Epithelial cell of esophagus (primary cell): ENCODE measurements at regions not wholly inside any gene's neighbourhood (a gene's known extent, or its start where the extent isn't known, plus 50 kb on each side); places are given as distances from the start of the nearest gene placed in this dataset.

Experiments used
- DNase-seq: peaks from one replicate; pipeline ENCODE4 v3.0.0; 2010; ENCODE audit warnings: low read depth
- H3K4me3 ChIP-seq: 2 replicates; pipeline ENCODE4 v1.5.1; 2011; ENCODE audit warnings: mild to moderate bottlenecking, low read length, control low read depth
- TF ChIP-seq, protein P1 (sequence below): IDR thresholded peaks from 2 replicates; pipeline ENCODE4 v1.5.1; 2011; ENCODE audit warnings: low read depth, mild to moderate bottlenecking, low read length, control low read depth, inconsistent platforms; ENCODE audit not compliant: insufficient read depth; ENCODE audit errors: missing control alignments

DNA sequence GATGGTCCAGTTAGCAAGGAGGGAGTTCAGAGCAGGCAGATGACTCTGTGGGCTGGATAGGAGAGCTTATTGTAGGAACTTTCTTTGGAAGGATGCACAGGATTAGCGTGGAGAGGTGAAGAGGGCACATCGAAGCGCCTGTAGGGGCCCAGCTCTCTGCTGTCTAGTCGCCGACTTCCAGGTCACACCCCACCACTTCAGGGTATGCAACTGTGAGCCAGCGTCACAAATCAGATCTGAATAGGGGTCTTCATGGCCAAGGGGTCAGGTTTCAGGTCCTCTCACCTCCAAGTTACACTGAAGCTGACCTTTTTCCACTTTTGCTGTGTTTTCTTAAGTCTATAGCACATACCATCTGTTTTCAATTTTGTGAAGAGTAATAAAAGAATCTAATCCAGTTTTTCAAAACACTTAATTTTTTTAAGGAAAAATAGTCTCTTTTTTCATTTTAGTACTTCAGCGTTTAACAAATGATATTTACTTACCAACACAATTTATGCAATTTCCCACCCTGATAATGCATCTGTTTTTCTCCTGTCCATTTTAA, 364.2 kb upstream of the CLINT1 start:
- TF ChIP-seq, protein P1, sequence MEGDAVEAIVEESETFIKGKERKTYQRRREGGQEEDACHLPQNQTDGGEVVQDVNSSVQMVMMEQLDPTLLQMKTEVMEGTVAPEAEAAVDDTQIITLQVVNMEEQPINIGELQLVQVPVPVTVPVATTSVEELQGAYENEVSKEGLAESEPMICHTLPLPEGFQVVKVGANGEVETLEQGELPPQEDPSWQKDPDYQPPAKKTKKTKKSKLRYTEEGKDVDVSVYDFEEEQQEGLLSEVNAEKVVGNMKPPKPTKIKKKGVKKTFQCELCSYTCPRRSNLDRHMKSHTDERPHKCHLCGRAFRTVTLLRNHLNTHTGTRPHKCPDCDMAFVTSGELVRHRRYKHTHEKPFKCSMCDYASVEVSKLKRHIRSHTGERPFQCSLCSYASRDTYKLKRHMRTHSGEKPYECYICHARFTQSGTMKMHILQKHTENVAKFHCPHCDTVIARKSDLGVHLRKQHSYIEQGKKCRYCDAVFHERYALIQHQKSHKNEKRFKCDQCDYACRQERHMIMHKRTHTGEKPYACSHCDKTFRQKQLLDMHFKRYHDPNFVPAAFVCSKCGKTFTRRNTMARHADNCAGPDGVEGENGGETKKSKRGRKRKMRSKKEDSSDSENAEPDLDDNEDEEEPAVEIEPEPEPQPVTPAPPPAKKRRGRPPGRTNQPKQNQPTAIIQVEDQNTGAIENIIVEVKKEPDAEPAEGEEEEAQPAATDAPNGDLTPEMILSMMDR = no peak
- DNase-seq = no peak
- no peak overlapping the region for H3K4me3 ChIP-seq

DNA sequence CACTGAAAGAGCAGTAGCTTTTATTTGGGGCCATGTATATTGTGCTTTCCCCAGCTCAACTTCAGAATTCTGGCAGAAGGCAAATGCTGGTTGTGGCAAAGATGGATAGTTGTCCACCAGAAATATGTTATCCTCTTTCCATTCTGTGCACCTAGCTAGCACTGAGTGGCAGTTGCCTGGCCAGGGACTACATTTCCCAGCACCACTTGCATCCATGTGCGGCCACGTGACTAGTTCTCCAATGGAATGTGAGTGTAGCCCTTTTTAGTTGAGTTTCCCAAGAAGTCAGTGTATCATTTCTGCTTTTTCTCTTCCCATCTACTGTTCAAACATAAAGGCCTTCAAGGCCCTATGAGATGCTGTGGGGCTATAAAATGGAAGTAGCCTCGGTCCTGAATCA, 354.0 kb upstream of the CLINT1 start:
- DNase-seq = no peak
- no peak overlapping the region for H3K4me3 ChIP-seq
- TF ChIP-seq, protein P1 = no peak

- no peak for DNase-seq
- TF ChIP-seq, protein P1 = no peak
These were observed 353.3 kb upstream of the CLINT1 start for GRCh38 chr5:158212237-158212636.

GRCh38 chr5:158209219-158209908, 350.4 kb upstream of the CLINT1 start:
- no peak for DNase-seq
- no peak overlapping the region for H3K4me3 ChIP-seq
- TF ChIP-seq, protein P1 = no peak

More at GRCh38 chr5:158212237-158212636, 353.3 kb upstream of the CLINT1 start:
- H3K4me3 ChIP-seq = no peak overlapping the region

- no peak for DNase-seq
- H3K4me3 ChIP-seq = no peak overlapping the region
- TF ChIP-seq, protein P1 = no peak
These were observed 348.8 kb upstream of the CLINT1 start for GRCh38 chr5:158207733-158208132.

GRCh38 chr5:158205992-158206391, 347.0 kb upstream of the CLINT1 start:
- DNase-seq = no peak

GRCh38 chr5:158203261-158203660, 344.3 kb upstream of the CLINT1 start:
- H3K4me3 ChIP-seq = no peak overlapping the region
- no peak for DNase-seq
- TF ChIP-seq, protein P1 = no peak

More at GRCh38 chr5:158205992-158206391, 347.0 kb upstream of the CLINT1 start:
- TF ChIP-seq, protein P1 = no peak
- H3K4me3 ChIP-seq = no peak overlapping the region
